ENCODE measurements at regions not wholly inside any gene's neighbourhood (a gene's known extent, or its start where the extent isn't known, plus 50 kb on each side); places are given as distances from the start of the nearest gene placed in this dataset.
"Not testable (repeated sequence)": the region's sequence is repeated elsewhere in the genome, so short reads cannot be mapped to it uniquely, and the experiment has no call there.

- H4K20me1 ChIP-seq (ENCODE audit: low read depth, low read length): no peaks in the 10 kb centered on the region
- no peaks in the 10 kb centered on the region for H3F3A ChIP-seq (ENCODE audit: insufficient read depth)
- H3K27me3 ChIP-seq (ENCODE audit: low read length): no peaks in the 10 kb centered on the region
- no peak for TF ChIP-seq CTCF (IDR thresholded peaks at IDR 0.05; ENCODE audit: insufficient read depth, low read length, poor library complexity, severe bottlenecking)
- no peak for TF ChIP-seq EZH2phosphoT487 (conservative IDR thresholded peaks at IDR 0.05; ENCODE audit: low read length)
- no peaks in the 10 kb centered on the region for H3K9me3 ChIP-seq (ENCODE audit: insufficient read depth, low read length)
- H3K9ac ChIP-seq (ENCODE audit: low read length): no peak overlapping the region
- H3K9me2 ChIP-seq (replicated peaks; ENCODE audit: insufficient read depth, low read length): no peaks in the 10 kb centered on the region
- no peaks in the 10 kb centered on the region for H3K36me3 ChIP-seq (ENCODE audit: low read length)
- H3K79me2 ChIP-seq (ENCODE audit: insufficient read depth, low read length): no peaks in the 10 kb centered on the region
- H3K4me3 ChIP-seq (ENCODE audit: insufficient read depth, low read length, poor library complexity, severe bottlenecking): no peak overlapping the region
- H3K4me2 ChIP-seq (ENCODE audit: low read depth, low read length, poor library complexity, severe bottlenecking): no peak overlapping the region
- no peak overlapping the region for H3K27ac ChIP-seq (ENCODE audit: low read depth, low read length)
- H2AFZ ChIP-seq (ENCODE audit: low read depth, low read length, severe bottlenecking): no peak overlapping the region
These were observed 723.8 kb downstream of the MECOM start for GRCh38 chr3:168939651-168940238.

- no peaks in the 10 kb centered on the region for H3K79me2 ChIP-seq (ENCODE audit: insufficient read depth, low read length)
These were observed 729.9 kb downstream of the MECOM start for GRCh38 chr3:168933614-168934013.

GRCh38 chr3:168929997-168930396, 733.5 kb downstream of the MECOM start:
- H3K9me2 ChIP-seq (replicated peaks; ENCODE audit: insufficient read depth, low read length); H4K20me1 ChIP-seq (ENCODE audit: low read depth, low read length); H3K27me3 ChIP-seq (ENCODE audit: low read length); H3K27ac ChIP-seq (ENCODE audit: low read depth, low read length); H3K4me3 ChIP-seq (ENCODE audit: insufficient read depth, low read length, poor library complexity, severe bottlenecking); H3K9ac ChIP-seq (ENCODE audit: low read length); H3K4me2 ChIP-seq (ENCODE audit: low read depth, low read length, poor library complexity, severe bottlenecking); H3K9me3 ChIP-seq (ENCODE audit: insufficient read depth, low read length); H2AFZ ChIP-seq (ENCODE audit: low read depth, low read length, severe bottlenecking); H3F3A ChIP-seq (ENCODE audit: insufficient read depth); H3K79me2 ChIP-seq (ENCODE audit: insufficient read depth, low read length); H3K36me3 ChIP-seq (ENCODE audit: low read length): not testable (repeated sequence)

More at GRCh38 chr3:168933614-168934013, 729.9 kb downstream of the MECOM start:
- TF ChIP-seq EZH2phosphoT487 (conservative IDR thresholded peaks at IDR 0.05; ENCODE audit: low read length): no peak
- Histone ChIP-seq H3K9me3 (ENCODE audit: insufficient read depth, low read length) (no peaks in the 10 kb centered on the region), H3K4me3 (ENCODE audit: insufficient read depth, low read length, poor library complexity, severe bottlenecking) (no peak overlapping the region), H3K27me3 (ENCODE audit: low read length) (no peaks in the 10 kb centered on the region), H3K4me2 (ENCODE audit: low read depth, low read length, poor library complexity, severe bottlenecking) (no peak overlapping the region), H4K20me1 (ENCODE audit: low read depth, low read length) (no peaks in the 10 kb centered on the region), H3K9me2 (replicated peaks; ENCODE audit: insufficient read depth, low read length) (no peaks in the 10 kb centered on the region), H3K36me3 (ENCODE audit: low read length) (no peaks in the 10 kb centered on the region), H3F3A (ENCODE audit: insufficient read depth) (no peaks in the 10 kb centered on the region), H2AFZ (ENCODE audit: low read depth, low read length, severe bottlenecking) (no peak overlapping the region), H3K9ac (ENCODE audit: low read length) (no peak overlapping the region), H3K27ac (ENCODE audit: low read depth, low read length) (no peak overlapping the region)

- no peaks in the 10 kb centered on the region for H3K36me3 ChIP-seq (ENCODE audit: low read length)
- H3K4me2 ChIP-seq (ENCODE audit: low read depth, low read length, poor library complexity, severe bottlenecking): no peak overlapping the region
- no peak overlapping the region for H3K27ac ChIP-seq (ENCODE audit: low read depth, low read length)
- no peaks in the 10 kb centered on the region for H3K9me2 ChIP-seq (replicated peaks; ENCODE audit: insufficient read depth, low read length)
- no peak overlapping the region for H3K4me3 ChIP-seq (ENCODE audit: insufficient read depth, low read length, poor library complexity, severe bottlenecking)
- no peak overlapping the region for H3K9ac ChIP-seq (ENCODE audit: low read length)
- no peaks in the 10 kb centered on the region for H3K79me2 ChIP-seq (ENCODE audit: insufficient read depth, low read length)
- H3K9me3 ChIP-seq (ENCODE audit: insufficient read depth, low read length): no peaks in the 10 kb centered on the region
- H3K27me3 ChIP-seq (ENCODE audit: low read length): no peaks in the 10 kb centered on the region
- no peak overlapping the region for H2AFZ ChIP-seq (ENCODE audit: low read depth, low read length, severe bottlenecking)
- no peaks in the 10 kb centered on the region for H3F3A ChIP-seq (ENCODE audit: insufficient read depth)
- H4K20me1 ChIP-seq (ENCODE audit: low read depth, low read length): no peaks in the 10 kb centered on the region
- no peak for TF ChIP-seq EZH2phosphoT487 (conservative IDR thresholded peaks at IDR 0.05; ENCODE audit: low read length)
- no peak for TF ChIP-seq CTCF (IDR thresholded peaks at IDR 0.05; ENCODE audit: insufficient read depth, low read length, poor library complexity, severe bottlenecking)
These were observed 737.1 kb downstream of the MECOM start for GRCh38 chr3:168926426-168926825.
